ENCODE measurements at regions not wholly inside any gene's neighbourhood (a gene's known extent, or its start where the extent isn't known, plus 50 kb on each side); places are given as distances from the start of the nearest gene placed in this dataset.

DNA sequence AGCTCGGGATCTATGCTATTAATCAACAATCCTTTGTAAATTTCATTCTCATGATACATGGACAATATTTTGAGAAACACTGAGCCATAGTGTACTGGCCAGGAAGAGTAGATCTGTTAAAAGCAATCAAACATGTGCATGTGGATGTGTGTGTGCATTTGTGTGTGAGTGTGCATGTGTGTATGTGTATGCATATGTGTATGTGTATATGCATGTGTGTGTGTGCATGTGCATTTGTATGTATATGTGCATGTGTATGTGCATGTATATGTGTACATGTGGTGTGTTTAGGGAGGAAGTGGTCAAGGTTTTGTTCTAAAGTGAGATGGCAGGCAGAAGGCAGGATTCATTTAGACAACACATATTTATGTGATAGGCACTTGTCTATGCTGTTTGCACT lies 623.8 kb downstream of the ADCYAP1 start:
- Histone ChIP-seq H3K27me3 (ENCODE audit: insufficient read depth, low read length) (peaks cover 18% of the 10 kb centered on the region), H3K9me3 (ENCODE audit: control insufficient read depth in 1 of 2, insufficient read depth in 1 of 2, low read depth in 1 of 2, low read length in 2 of 2) (no peaks in the 10 kb centered on the region), H3K4me1 (ENCODE audit: control insufficient read depth in 1 of 2, insufficient read depth in 2 of 2, low read length in 2 of 2) (no peaks in the 10 kb centered on the region), H4K20me1 (ENCODE audit: insufficient read depth) (no peaks in the 10 kb centered on the region), H3K9me2 (ENCODE audit: insufficient read depth) (no peaks in the 10 kb centered on the region), H3K36me3 (ENCODE audit: control insufficient read depth in 1 of 2, insufficient read depth in 2 of 2, low read length in 2 of 2) (no peaks in the 10 kb centered on the region), H3K4me2 (ENCODE audit: low read length) (no peak overlapping the region), H2AFZ (ENCODE audit: low read depth, low read length, poor library complexity, severe bottlenecking) (no peak overlapping the region), H3K4me3 (replicated peaks in 1 of 2; ENCODE audit: low read depth in 1 of 2, low read length in 2 of 2) (no peak overlapping the region), H3K9ac (ENCODE audit: low read length) (no peak overlapping the region), H3K27ac (ENCODE audit: low read depth, low read length) (no peak overlapping the region), H3K79me2 (ENCODE audit: insufficient read depth, low read length) (no peaks in the 10 kb centered on the region)
- no peak for TF ChIP-seq TCF7L2 (IDR thresholded peaks at IDR 0.05; ENCODE audit: borderline replicate concordance, extremely low read depth, insufficient read depth, insufficient read length)
- ChIA-PET CTCF (no interaction called here), RAD21 (ENCODE audit: low non-redundant PET in 1 of 2, low total read pairs in 2 of 2, uncharacterized antibody in 2 of 2, unreplicated experiment in 2 of 2) (no interaction called here), POLR2A (no interaction called here)
- DNase-seq (ENCODE audit: low read depth, low spot score) (no peak), ATAC-seq (no peak)
- intact Hi-C loops (cut with micrococcal nuclease): no loop called here
- BruUV-seq (replicated peaks): no TSS peak

DNA sequence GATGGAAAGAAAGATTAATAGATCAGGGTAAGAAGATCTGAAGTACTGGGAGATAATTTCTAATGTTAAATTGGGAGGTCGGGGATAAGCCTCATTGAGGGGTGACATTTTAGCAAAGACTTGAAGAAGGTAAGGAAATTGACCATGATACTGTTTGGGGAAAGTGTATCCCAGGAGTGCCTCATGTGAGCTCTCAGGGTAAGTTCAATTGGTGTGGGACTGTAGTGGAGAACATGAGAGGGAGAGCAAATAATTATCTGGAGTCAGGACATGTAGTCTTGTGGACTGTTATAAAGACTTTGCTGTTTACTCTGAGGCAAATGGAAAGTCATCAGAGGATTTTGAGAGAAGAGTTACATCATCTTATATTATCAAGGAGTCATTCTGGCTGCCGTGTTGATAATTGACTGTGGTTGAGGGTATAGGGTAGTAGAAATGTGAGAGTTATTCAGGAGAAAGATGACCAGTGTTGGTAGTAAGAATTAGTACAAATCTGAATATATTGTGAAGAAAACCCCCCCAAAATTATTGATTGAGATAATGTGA lies 624.4 kb downstream of the ADCYAP1 start:
- H3K79me2 ChIP-seq (ENCODE audit: insufficient read depth, low read length): no peaks in the 10 kb centered on the region
- H3K4me1 ChIP-seq (ENCODE audit: control insufficient read depth in 1 of 2, insufficient read depth in 2 of 2, low read length in 2 of 2): no peaks in the 10 kb centered on the region
- intact Hi-C loops (cut with micrococcal nuclease): no loop called here
- POLR2A ChIA-PET: no interaction called here
- no peaks in the 10 kb centered on the region for H3K36me3 ChIP-seq (ENCODE audit: control insufficient read depth in 1 of 2, insufficient read depth in 2 of 2, low read length in 2 of 2)
- no TSS peak for BruUV-seq (replicated peaks)
- ATAC-seq: no peak
- no peaks in the 10 kb centered on the region for H4K20me1 ChIP-seq (ENCODE audit: insufficient read depth)
- no peak overlapping the region for H3K4me2 ChIP-seq (ENCODE audit: low read length)
- no peak overlapping the region for H3K27ac ChIP-seq (ENCODE audit: low read depth, low read length)
- RAD21 ChIA-PET (ENCODE audit: low non-redundant PET in 1 of 2, low total read pairs in 2 of 2, uncharacterized antibody in 2 of 2, unreplicated experiment in 2 of 2): no interaction called here
- peaks cover 18% of the 10 kb centered on the region for H3K27me3 ChIP-seq (ENCODE audit: insufficient read depth, low read length)
- CTCF ChIA-PET: no interaction called here
- H3K9ac ChIP-seq (ENCODE audit: low read length): no peak overlapping the region
- H3K9me2 ChIP-seq (ENCODE audit: insufficient read depth): no peaks in the 10 kb centered on the region
- DNase-seq (ENCODE audit: low read depth, low spot score): no peak
- H2AFZ ChIP-seq (ENCODE audit: low read depth, low read length, poor library complexity, severe bottlenecking): no peak overlapping the region
- no peaks in the 10 kb centered on the region for H3K9me3 ChIP-seq (ENCODE audit: control insufficient read depth in 1 of 2, insufficient read depth in 1 of 2, low read depth in 1 of 2, low read length in 2 of 2)
- H3K4me3 ChIP-seq (replicated peaks in 1 of 2; ENCODE audit: low read depth in 1 of 2, low read length in 2 of 2): no peak overlapping the region
- TF ChIP-seq ZNF274 (IDR thresholded peaks at IDR 0.05; ENCODE audit: low read depth, low read length) (no peak), EGR1 (IDR thresholded peaks at IDR 0.05; ENCODE audit: low read depth) (no peak), ATF3 (IDR thresholded peaks at IDR 0.05) (no peak), JUND (IDR thresholded peaks at IDR 0.05) (no peak), POLR2A (IDR thresholded peaks at IDR 0.05; ENCODE audit: borderline replicate concordance, extremely low read depth, insufficient read depth, insufficient read length) (no peak), REST (IDR thresholded peaks at IDR 0.05; ENCODE audit: low read depth) (no peak), SIN3A (IDR thresholded peaks at IDR 0.05; ENCODE audit: low read depth) (no peak), CBX3 (IDR thresholded peaks at IDR 0.05; ENCODE audit: low read depth) (no peak), CEBPB (IDR thresholded peaks at IDR 0.05; ENCODE audit: low read depth) (no peak), TCF7L2 (IDR thresholded peaks at IDR 0.05; ENCODE audit: borderline replicate concordance, extremely low read depth, insufficient read depth, insufficient read length) (no peak), EZH2phosphoT487 (IDR thresholded peaks at IDR 0.05; ENCODE audit: borderline replicate concordance) (no peak), FOSL1 (IDR thresholded peaks at IDR 0.05; ENCODE audit: low read depth) (no peak), SRF (IDR thresholded peaks at IDR 0.05; ENCODE audit: low read depth) (no peak), EZH2 (IDR thresholded peaks at IDR 0.05) (no peak), YY1 (IDR thresholded peaks at IDR 0.05; ENCODE audit: extremely low read depth, insufficient replicate concordance, low read depth, low read length) (no peak), POLR2AphosphoS5 (IDR thresholded peaks at IDR 0.05; ENCODE audit: low read depth, low read length) (no peak)
- TF ChIP-seq, protein P1, sequence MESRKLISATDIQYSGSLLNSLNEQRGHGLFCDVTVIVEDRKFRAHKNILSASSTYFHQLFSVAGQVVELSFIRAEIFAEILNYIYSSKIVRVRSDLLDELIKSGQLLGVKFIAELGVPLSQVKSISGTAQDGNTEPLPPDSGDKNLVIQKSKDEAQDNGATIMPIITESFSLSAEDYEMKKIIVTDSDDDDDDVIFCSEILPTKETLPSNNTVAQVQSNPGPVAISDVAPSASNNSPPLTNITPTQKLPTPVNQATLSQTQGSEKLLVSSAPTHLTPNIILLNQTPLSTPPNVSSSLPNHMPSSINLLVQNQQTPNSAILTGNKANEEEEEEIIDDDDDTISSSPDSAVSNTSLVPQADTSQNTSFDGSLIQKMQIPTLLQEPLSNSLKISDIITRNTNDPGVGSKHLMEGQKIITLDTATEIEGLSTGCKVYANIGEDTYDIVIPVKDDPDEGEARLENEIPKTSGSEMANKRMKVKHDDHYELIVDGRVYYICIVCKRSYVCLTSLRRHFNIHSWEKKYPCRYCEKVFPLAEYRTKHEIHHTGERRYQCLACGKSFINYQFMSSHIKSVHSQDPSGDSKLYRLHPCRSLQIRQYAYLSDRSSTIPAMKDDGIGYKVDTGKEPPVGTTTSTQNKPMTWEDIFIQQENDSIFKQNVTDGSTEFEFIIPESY (IDR thresholded peaks at IDR 0.05; ENCODE audit: extremely low read depth, insufficient replicate concordance, low read length): no peak
